Esophagus squamous epithelium (tissue), 4 donors: ENCODE measurements at regions not wholly inside any gene's neighbourhood (a gene's known extent, or its start where the extent isn't known, plus 50 kb on each side); places are given as distances from the start of the nearest gene placed in this dataset.

Experiments used
- POLR2A ChIP-seq, 4 donors: fragments of 450-650 bp; IDR thresholded peaks; one replicate each; pipeline ENCODE4 v1.6.1; 2017; ENCODE audit warnings: antibody characterized with exemption in 4 of 4, mild to moderate bottlenecking in 4 of 4, moderate library complexity in 3 of 4
- TF ChIP-seq, protein P1 (sequence below), 6 experiments: fragments of 450-650 bp in 4 of 6; fragments of 200-600 bp in 2 of 6; sonication (generic) in 2 of 6; IDR thresholded peaks; one replicate each; pipeline ENCODE4 v1.5.1; 2016 to 2019; ENCODE audit warnings: antibody characterized with exemption in 6 of 6, mild to moderate bottlenecking in 4 of 6, moderate library complexity in 4 of 6

DNA sequence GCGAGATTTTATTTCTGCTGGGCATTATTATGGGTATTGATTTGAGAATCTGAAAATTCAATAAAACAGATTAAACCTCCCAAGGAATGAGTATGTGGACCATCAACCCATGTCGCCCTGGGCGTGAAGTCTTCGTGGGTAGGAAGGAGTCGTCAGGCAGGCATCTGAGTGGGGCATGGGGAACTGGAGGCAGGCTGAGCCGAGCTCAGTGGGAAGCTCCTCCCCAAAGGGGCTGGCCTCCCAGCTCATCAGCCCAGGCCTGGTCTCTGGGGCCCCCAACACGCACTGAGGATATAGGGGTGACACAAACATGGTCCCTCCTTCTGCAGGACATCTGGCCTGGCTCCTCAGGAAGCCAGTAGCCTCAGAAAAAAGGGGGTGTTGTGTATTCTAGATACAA lies 265.2 kb downstream of the TFCP2L1 start:
- TF ChIP-seq, protein P1, sequence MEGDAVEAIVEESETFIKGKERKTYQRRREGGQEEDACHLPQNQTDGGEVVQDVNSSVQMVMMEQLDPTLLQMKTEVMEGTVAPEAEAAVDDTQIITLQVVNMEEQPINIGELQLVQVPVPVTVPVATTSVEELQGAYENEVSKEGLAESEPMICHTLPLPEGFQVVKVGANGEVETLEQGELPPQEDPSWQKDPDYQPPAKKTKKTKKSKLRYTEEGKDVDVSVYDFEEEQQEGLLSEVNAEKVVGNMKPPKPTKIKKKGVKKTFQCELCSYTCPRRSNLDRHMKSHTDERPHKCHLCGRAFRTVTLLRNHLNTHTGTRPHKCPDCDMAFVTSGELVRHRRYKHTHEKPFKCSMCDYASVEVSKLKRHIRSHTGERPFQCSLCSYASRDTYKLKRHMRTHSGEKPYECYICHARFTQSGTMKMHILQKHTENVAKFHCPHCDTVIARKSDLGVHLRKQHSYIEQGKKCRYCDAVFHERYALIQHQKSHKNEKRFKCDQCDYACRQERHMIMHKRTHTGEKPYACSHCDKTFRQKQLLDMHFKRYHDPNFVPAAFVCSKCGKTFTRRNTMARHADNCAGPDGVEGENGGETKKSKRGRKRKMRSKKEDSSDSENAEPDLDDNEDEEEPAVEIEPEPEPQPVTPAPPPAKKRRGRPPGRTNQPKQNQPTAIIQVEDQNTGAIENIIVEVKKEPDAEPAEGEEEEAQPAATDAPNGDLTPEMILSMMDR (IDR thresholded peaks at IDR 0.05): no peak
- TF ChIP-seq POLR2A (IDR thresholded peaks at IDR 0.05): no peak
